Sigmoid colon (tissue), 6 donors: ENCODE measurements at regions not wholly inside any gene's neighbourhood (a gene's known extent, or its start where the extent isn't known, plus 50 kb on each side); places are given as distances from the start of the nearest gene placed in this dataset.

Experiments
- DNase-seq: peaks from one replicate; pipeline ENCODE4 v3.0.0-alpha.2; 2019
- H3K27ac ChIP-seq, 4 donors: fragments of 200-600 bp; sonication (generic); one replicate each; pipeline ENCODE4 v1.5.1; 2016 to 2019; ENCODE audit warnings: mild to moderate bottlenecking in 1 of 4
- H3K27me3 ChIP-seq, 3 donors: fragments of 200-600 bp; sonication (generic); one replicate each; pipeline ENCODE4 v1.5.1; 2019; ENCODE audit warnings: mild to moderate bottlenecking in 1 of 3
- H3K36me3 ChIP-seq, 4 donors: fragments of 200-600 bp; sonication (generic); one replicate each; pipeline ENCODE4 v1.5.1; 2016 to 2019
- H3K4me1 ChIP-seq, 4 donors: fragments of 200-600 bp; sonication (generic); one replicate each; pipeline ENCODE4 v1.5.1; 2017 to 2019
- H3K4me3 ChIP-seq, 4 donors: fragments of 200-600 bp; sonication (generic); one replicate each; pipeline ENCODE4 v1.5.1; 2017 to 2019; ENCODE audit warnings: mild to moderate bottlenecking in 2 of 4, moderate library complexity in 1 of 4
- H3K9me3 ChIP-seq, 4 donors: fragments of 200-600 bp in 3 of 4; sonication (generic) in 3 of 4; one replicate each; pipeline versions ENCODE4 v1.5.1 to v1.6.1; 2013 to 2019
- EP300 ChIP-seq, 4 donors: sonication (generic); formaldehyde crosslinking; IDR thresholded peaks; one replicate each; pipeline ENCODE4 v1.6.1; 2017; ENCODE audit warnings: antibody characterized with exemption in 4 of 4
- POLR2A ChIP-seq, 2 donors: fragments of 450-650 bp; IDR thresholded peaks; one replicate each; pipeline ENCODE4 v1.6.1; 2016; ENCODE audit warnings: antibody characterized with exemption in 2 of 2, mild to moderate bottlenecking in 2 of 2, moderate library complexity in 2 of 2
- POLR2AphosphoS5 ChIP-seq, 4 donors: sonication (generic); formaldehyde crosslinking; IDR thresholded peaks; one replicate each; pipeline ENCODE4 v1.6.1; 2017; ENCODE audit warnings: antibody characterized with exemption in 4 of 4
- WGBS, 2 donors: extraction: QIAGEN DNeasy Blood & Tissue Kit; methylation state at CpG; one replicate each; pipeline ENCODE4 v1.1.7; 2013; 5-methylcytosine and 5-hydroxymethylcytosine counted together
- intact Hi-C: fragments of 100-400 bp; cut with DNase I; formaldehyde crosslinking; loops from one replicate; pipeline ENCODE4 v1.15.1; 2023
- TF ChIP-seq, protein P1 (sequence below), 4 experiments: fragments of 450-650 bp in 3 of 4; fragments of 200-600 bp in 1 of 4; IDR thresholded peaks; one replicate each; pipeline ENCODE4 v1.5.1; 2016 to 2019; ENCODE audit warnings: antibody characterized with exemption in 4 of 4, mild to moderate bottlenecking in 3 of 4, moderate library complexity in 2 of 4
- donor health status: healthy with polysubstance abuse.
- donor health status: healthy.

DNA sequence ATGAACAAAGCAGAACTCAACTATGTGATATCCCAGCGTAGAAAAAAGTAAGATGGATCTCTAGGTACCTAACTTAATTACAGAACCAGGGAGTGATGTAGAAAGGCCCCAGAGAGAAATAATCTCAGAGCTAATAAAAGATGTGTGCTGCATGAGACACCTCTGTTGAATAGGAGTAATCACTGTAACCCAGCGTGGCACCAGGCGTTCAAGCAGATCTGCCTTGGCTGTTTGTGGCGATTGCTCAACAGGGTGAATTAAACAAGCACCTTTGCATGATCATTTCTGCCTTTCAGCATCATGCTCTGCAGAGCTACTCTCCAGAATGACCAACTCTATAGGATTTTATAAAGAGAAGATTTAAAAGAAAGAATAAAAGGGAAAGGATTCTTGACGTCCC lies 81.7 kb upstream of the KCNIP4 start:
- TF ChIP-seq, protein P1, sequence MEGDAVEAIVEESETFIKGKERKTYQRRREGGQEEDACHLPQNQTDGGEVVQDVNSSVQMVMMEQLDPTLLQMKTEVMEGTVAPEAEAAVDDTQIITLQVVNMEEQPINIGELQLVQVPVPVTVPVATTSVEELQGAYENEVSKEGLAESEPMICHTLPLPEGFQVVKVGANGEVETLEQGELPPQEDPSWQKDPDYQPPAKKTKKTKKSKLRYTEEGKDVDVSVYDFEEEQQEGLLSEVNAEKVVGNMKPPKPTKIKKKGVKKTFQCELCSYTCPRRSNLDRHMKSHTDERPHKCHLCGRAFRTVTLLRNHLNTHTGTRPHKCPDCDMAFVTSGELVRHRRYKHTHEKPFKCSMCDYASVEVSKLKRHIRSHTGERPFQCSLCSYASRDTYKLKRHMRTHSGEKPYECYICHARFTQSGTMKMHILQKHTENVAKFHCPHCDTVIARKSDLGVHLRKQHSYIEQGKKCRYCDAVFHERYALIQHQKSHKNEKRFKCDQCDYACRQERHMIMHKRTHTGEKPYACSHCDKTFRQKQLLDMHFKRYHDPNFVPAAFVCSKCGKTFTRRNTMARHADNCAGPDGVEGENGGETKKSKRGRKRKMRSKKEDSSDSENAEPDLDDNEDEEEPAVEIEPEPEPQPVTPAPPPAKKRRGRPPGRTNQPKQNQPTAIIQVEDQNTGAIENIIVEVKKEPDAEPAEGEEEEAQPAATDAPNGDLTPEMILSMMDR (IDR thresholded peaks at IDR 0.05): no peak
- TF ChIP-seq EP300 (IDR thresholded peaks at IDR 0.05): no peak
- TF ChIP-seq POLR2AphosphoS5 (IDR thresholded peaks at IDR 0.05): no peak
- no peak for TF ChIP-seq POLR2A (IDR thresholded peaks at IDR 0.05)
- H3K36me3 ChIP-seq: no peaks in the 10 kb centered on the region
- no peak overlapping the region for H3K4me3 ChIP-seq
- H3K27me3 ChIP-seq: no peaks in the 10 kb centered on the region
- intact Hi-C loops: no loop called here
- DNase-seq: no peak
- no peaks in the 10 kb centered on the region for H3K9me3 ChIP-seq
- H3K4me1 ChIP-seq: no peaks in the 10 kb centered on the region
- WGBS, 2 donors: 68 to 70% methylated on average over 5 of the region's 5 CpGs
- H3K27ac ChIP-seq: no peak overlapping the region

DNA sequence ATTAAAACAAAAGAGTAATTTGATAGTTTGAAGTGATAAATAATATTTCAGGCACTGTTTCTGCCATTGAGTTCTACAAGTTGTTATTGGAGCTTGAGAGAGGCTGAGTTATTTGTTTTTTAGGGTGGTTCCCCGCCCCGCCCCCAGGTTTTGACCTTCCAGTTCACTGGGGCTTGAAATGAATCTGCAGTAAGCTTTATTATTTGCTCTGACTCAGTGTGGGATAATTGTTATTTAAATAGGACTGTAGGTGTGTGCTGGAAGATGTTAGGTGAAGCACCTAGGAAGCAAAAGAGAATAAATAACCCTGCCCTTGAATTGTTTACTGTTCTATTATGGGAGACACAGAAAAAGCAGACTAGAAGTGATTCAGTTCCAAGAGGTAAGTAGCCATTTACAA lies 81.2 kb upstream of the KCNIP4 start:
- H3K4me3 ChIP-seq: no peak overlapping the region
- no peak overlapping the region for H3K27ac ChIP-seq
- no peak for DNase-seq
- no peaks in the 10 kb centered on the region for H3K27me3 ChIP-seq
- WGBS, 2 donors: 27 to 68% methylated on average over 2 of the region's 2 CpGs
- H3K9me3 ChIP-seq: no peaks in the 10 kb centered on the region
- no peaks in the 10 kb centered on the region for H3K4me1 ChIP-seq
- no peak for TF ChIP-seq POLR2AphosphoS5 (IDR thresholded peaks at IDR 0.05)
- TF ChIP-seq POLR2A (IDR thresholded peaks at IDR 0.05): no peak
- no peak for TF ChIP-seq EP300 (IDR thresholded peaks at IDR 0.05)
- TF ChIP-seq, protein P1 (IDR thresholded peaks at IDR 0.05): no peak
- H3K36me3 ChIP-seq: no peaks in the 10 kb centered on the region
- intact Hi-C loops: no loop called here

DNA sequence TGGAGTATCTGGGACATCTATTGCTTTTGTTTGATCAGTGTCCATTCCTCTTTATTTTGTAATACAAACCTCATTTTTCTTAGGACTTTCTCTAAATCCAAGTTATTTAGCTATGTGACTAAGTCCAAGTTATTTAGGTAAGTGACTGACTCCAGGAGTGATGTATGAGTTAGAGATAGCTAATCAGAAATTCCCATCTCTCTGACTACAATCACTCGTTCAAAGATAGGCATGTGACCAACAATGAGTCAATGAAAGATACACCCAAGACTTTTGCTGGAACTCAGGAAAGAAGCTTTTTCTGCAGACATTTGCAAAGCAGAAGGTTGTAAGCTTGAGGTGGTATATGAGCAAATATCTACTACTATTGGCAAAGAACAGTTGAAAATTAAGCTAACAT lies 72.5 kb upstream of the KCNIP4 start:
- H3K4me1 ChIP-seq: no peaks in the 10 kb centered on the region
- intact Hi-C loops: no loop called here

DNA sequence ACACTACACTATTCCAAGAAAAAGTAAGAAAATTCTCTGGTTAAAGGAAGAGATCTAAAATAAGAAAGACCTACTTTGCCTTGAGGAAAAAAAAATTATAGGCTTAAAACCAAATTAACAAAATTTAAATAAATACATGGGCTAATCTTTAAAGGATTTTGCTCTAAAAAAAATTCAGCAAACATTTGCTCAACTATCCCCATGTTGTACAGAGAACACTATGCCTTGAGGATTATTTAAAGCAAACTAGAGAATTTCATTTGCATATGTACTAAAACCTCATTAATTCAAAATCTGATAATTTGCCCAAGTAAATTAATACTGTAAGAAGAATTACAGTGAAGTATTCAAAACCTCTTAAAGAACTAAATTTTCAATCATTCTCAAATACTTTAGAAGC lies 71.6 kb upstream of the KCNIP4 start:
- H3K27ac ChIP-seq: no peak overlapping the region
- intact Hi-C loops: no loop called here
- DNase-seq: no peak
- H3K9me3 ChIP-seq: no peaks in the 10 kb centered on the region
- no peak overlapping the region for H3K4me3 ChIP-seq
- no peaks in the 10 kb centered on the region for H3K36me3 ChIP-seq
- no peaks in the 10 kb centered on the region for H3K4me1 ChIP-seq
- TF ChIP-seq EP300 (IDR thresholded peaks at IDR 0.05) (no peak), POLR2AphosphoS5 (IDR thresholded peaks at IDR 0.05) (no peak)
- TF ChIP-seq, protein P1 (IDR thresholded peaks at IDR 0.05): no peak
- H3K27me3 ChIP-seq: no peaks in the 10 kb centered on the region

More for the DNA sequence above, 72.5 kb upstream of the KCNIP4 start:
- Histone ChIP-seq H3K27me3 (no peaks in the 10 kb centered on the region), H3K36me3 (no peaks in the 10 kb centered on the region), H3K4me3 (no peak overlapping the region), H3K9me3 (no peaks in the 10 kb centered on the region), H3K27ac (no peak overlapping the region)
- 48 to 74% methylated on average over 1 of the region's 1 CpG for WGBS, 2 donors
- TF ChIP-seq POLR2A (IDR thresholded peaks at IDR 0.05): no peak
- TF ChIP-seq EP300 (IDR thresholded peaks at IDR 0.05): no peak
- no peak for TF ChIP-seq POLR2AphosphoS5 (IDR thresholded peaks at IDR 0.05)
- TF ChIP-seq, protein P1 (IDR thresholded peaks at IDR 0.05): no peak
- no peak for DNase-seq

DNA sequence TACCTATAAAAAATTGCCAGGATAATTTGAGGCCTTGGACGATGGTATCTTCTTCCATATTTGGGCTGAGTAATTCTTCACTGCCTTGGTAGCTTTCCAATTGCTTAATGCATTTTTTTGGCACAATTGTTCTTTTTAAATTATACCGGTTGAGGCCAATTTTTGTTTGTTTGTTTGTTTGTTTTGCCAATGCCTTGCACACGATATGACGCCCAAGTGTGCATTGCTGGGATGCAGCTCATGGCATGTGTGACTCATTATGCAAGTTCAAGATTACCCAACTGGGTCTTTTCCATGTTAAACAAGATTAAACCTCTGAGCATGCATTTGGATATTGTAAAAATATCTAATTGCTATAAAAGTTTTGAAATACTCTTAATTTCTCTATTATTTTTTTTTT lies 71.1 kb upstream of the KCNIP4 start:
- intact Hi-C loops: no loop called here
- no peak overlapping the region for H3K4me3 ChIP-seq
- no peaks in the 10 kb centered on the region for H3K36me3 ChIP-seq
- H3K9me3 ChIP-seq: no peaks in the 10 kb centered on the region
- no peak overlapping the region for H3K27ac ChIP-seq
- TF ChIP-seq POLR2A (IDR thresholded peaks at IDR 0.05): no peak
- TF ChIP-seq POLR2AphosphoS5 (IDR thresholded peaks at IDR 0.05): no peak
- no peak for TF ChIP-seq EP300 (IDR thresholded peaks at IDR 0.05)
- TF ChIP-seq, protein P1 (IDR thresholded peaks at IDR 0.05): no peak
- H3K4me1 ChIP-seq: no peaks in the 10 kb centered on the region
- no peak for DNase-seq
- WGBS, 2 donors: 68 to 81% methylated on average over 4 of the region's 4 CpGs
- H3K27me3 ChIP-seq: no peaks in the 10 kb centered on the region
